Panc1 (cell line): ENCODE measurements at regions not wholly inside any gene's neighbourhood (a gene's known extent, or its start where the extent isn't known, plus 50 kb on each side); places are given as distances from the start of the nearest gene placed in this dataset.

Experiments
- ATAC-seq: fragments of 200-7000 bp; cut with Tn5 transposase; 2 replicates; pipeline ENCODE4 v1.9.1; 2020; ENCODE audit warnings: mild to moderate bottlenecking, moderate library complexity
- BruUV-seq: library from RNA; stranded (reverse); fragments of 400-500 nt; replicated peaks from 2 replicates; lab custom pipeline; 2021; lab: Mats Ljungman, UMichigan
- CTCF ChIA-PET: fragments of 300-600 bp; sonication (Branson Sonifier 250); formaldehyde crosslinking; loops from one replicate; lab custom pipeline; 2022; ENCODE audit warnings: antibody characterized with exemption; lab: Charles Lee
- POLR2A ChIA-PET: fragments of 300-600 bp; sonication (Branson Sonifier 250); formaldehyde crosslinking; loops from one replicate; lab custom pipeline; 2022; ENCODE audit warnings: antibody characterized with exemption; lab: Charles Lee
- DNase-seq: peaks from one replicate; pipeline ENCODE4 v3.0.0-alpha.2; 2010; ENCODE audit warnings: low read depth, low spot score
- H3K27ac ChIP-seq: 2 replicates; pipeline ENCODE4 v1.5.1; 2011; ENCODE audit warnings: mild to moderate bottlenecking, low read length, inconsistent platforms
- H3K27me3 ChIP-seq: fragments of 200-500 bp; sonication (Bioruptor generic); 2 replicates; pipeline ENCODE4 v1.6.0; 2014; ENCODE audit warnings: low read length, inconsistent platforms; ENCODE audit not compliant: control insufficient read depth, insufficient read depth
- H3K36me3 ChIP-seq: fragments of 200-500 bp; sonication (Bioruptor generic); 2 replicates; pipeline ENCODE4 v1.5.1; 2014; ENCODE audit warnings: inconsistent platforms, mild to moderate bottlenecking, low read length, moderate library complexity; ENCODE audit not compliant: control insufficient read depth, insufficient read depth
- H3K4me1 ChIP-seq: 2 replicates; pipeline ENCODE4 v1.5.1; 2011; ENCODE audit warnings: inconsistent platforms, mild to moderate bottlenecking, low read length, moderate library complexity; ENCODE audit not compliant: control insufficient read depth, insufficient read depth
- H3K4me3 ChIP-seq, 2 experiments: 2 replicates each; pipeline ENCODE4 v1.5.1; 2011 to 2012; ENCODE audit warnings: low read depth in 2 of 2, low read length in 2 of 2, mild to moderate bottlenecking in 2 of 2, inconsistent platforms in 1 of 2, moderate library complexity in 1 of 2
- H3K9me3 ChIP-seq: fragments of 200-500 bp; sonication (Bioruptor generic); 2 replicates; pipeline ENCODE4 v1.5.1; 2014; ENCODE audit warnings: low read depth, mild to moderate bottlenecking, inconsistent platforms, low read length, moderate library complexity; ENCODE audit not compliant: control insufficient read depth, insufficient read depth
- CTCF ChIP-seq: fragments of 450-650 bp; IDR thresholded peaks from 2 replicates; pipeline ENCODE4 v1.5.1; 2017; ENCODE audit warnings: mild to moderate bottlenecking
- POLR2AphosphoS5 ChIP-seq: IDR thresholded peaks from 2 replicates; pipeline ENCODE4 v1.6.1; 2012; ENCODE audit warnings: mild to moderate bottlenecking, low read depth, low read length, moderate library complexity
- REST ChIP-seq, 2 experiments: IDR thresholded peaks; 2 replicates each; pipeline ENCODE4 v1.6.1; 2011 to 2012; ENCODE audit warnings: low read depth in 2 of 2, control low read depth in 1 of 2, low read length in 1 of 2, mild to moderate bottlenecking in 1 of 2, moderate library complexity in 1 of 2; ENCODE audit not compliant: insufficient read depth in 1 of 2
- SIN3A ChIP-seq: IDR thresholded peaks from 2 replicates; pipeline ENCODE4 v1.6.1; 2012; ENCODE audit warnings: low read depth, mild to moderate bottlenecking, low read length, moderate library complexity, borderline replicate concordance; ENCODE audit not compliant: insufficient read depth
- TCF7L2 ChIP-seq: IDR thresholded peaks from 2 replicates; pipeline ENCODE4 v1.6.1; 2011; ENCODE audit warnings: mild to moderate bottlenecking, low read depth, low read length, inconsistent platforms
- in situ Hi-C: cut with HindIII; loops from 2 replicates; pipeline ENCODE4 v1.10.0; 2016; ENCODE audit warnings: low sequenced_read_pairs, low pct_unique_long_range_greater_than_20kb
- intact Hi-C: fragments of 100-400 bp; cut with micrococcal nuclease; formaldehyde crosslinking; loops from one replicate; pipeline ENCODE4 v1.10.0; 2022; ENCODE audit not compliant: unreplicated experiment

DNA sequence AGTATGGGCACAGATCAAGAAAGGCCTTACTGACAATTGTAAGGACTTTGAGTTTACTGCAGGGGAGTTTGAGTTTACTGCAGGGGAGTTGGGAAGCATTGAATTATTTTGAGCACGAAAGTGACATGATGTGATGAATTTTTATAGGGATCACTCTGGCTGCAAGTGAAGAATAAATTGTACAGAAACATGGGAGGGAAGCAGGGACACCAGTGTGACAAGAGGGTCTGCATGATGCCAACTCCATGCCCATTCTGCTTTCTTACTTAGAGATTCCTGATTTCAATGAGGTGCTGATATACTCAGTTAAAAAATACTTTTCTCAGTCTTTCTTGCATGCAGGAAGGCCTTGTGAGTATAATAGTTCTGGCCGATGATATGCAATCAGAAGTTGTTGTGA is 234.4 kb downstream of the CENPF start:
- BruUV-seq: no TSS peak
- ChIA-PET CTCF (no interaction called here), POLR2A (no interaction called here)
- Histone ChIP-seq H3K4me3 (no peak overlapping the region), H3K27ac (no peak overlapping the region), H3K9me3 (no peaks in the 10 kb centered on the region), H3K27me3 (no peaks in the 10 kb centered on the region), H3K36me3 (no peaks in the 10 kb centered on the region), H3K4me1 (no peaks in the 10 kb centered on the region)
- in situ Hi-C loops (no loop called here), intact Hi-C loops (no loop called here)
- TF ChIP-seq POLR2AphosphoS5: no peak
- no peak for TF ChIP-seq TCF7L2
- TF ChIP-seq CTCF: no peak
- TF ChIP-seq SIN3A: no peak
- no peak for TF ChIP-seq REST (IDR thresholded peaks at IDR 0.05; ENCODE audit: insufficient read depth in 1 of 2, low read depth in 2 of 2, low read length in 1 of 2)
- ATAC-seq (no peak), DNase-seq (no peak)

GRCh38 chr1:214838351-214838750 is 235.4 kb downstream of the CENPF start:
- no peak for ATAC-seq
- H3K27me3 ChIP-seq: no peaks in the 10 kb centered on the region
- H3K27ac ChIP-seq: no peak overlapping the region
- in situ Hi-C loops: no loop called here
- no peaks in the 10 kb centered on the region for H3K36me3 ChIP-seq
- no peaks in the 10 kb centered on the region for H3K9me3 ChIP-seq
- TF ChIP-seq POLR2AphosphoS5: no peak
- no peak for TF ChIP-seq CTCF
- TF ChIP-seq SIN3A: no peak
- TF ChIP-seq REST (IDR thresholded peaks at IDR 0.05; ENCODE audit: insufficient read depth in 1 of 2, low read depth in 2 of 2, low read length in 1 of 2): no peak
- no peaks in the 10 kb centered on the region for H3K4me1 ChIP-seq
- no peak overlapping the region for H3K4me3 ChIP-seq
- ChIA-PET POLR2A (no interaction called here), CTCF (no interaction called here)
- BruUV-seq: no TSS peak
- no peak for DNase-seq
- intact Hi-C loops: no loop called here
